ENCODE measurements at regions not wholly inside any gene's neighbourhood (a gene's known extent, or its start where the extent isn't known, plus 50 kb on each side); places are given as distances from the start of the nearest gene placed in this dataset.

DNA sequence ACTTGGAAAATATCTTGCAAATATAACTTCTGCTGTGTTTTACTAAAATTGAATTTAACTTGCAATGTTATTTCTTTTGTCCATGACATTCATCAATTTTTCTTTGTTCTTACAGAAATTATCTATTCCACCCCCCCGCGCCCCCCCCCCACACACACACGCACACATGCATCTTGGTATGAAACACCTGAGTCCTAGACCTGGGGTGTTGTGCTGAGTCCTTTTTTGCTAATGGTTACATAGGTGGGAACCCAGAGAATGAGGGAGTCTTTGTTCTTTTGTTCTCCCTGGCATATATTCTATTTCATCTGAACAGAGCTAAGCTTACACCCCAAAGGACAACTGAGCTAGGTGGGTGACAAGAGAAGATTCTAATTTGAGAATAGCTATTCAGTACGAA lies 308.9 kb downstream of the CWC27 start:
- TF ChIP-seq POLR2A (IDR thresholded peaks at IDR 0.05; ENCODE audit: control extremely low read depth in 1 of 2, low read depth in 2 of 2, low read length in 2 of 2) (peak in 1 of 2 experiments; percentile 27; a peak in 1 of 3 replicates), JUND (IDR thresholded peaks at IDR 0.05; ENCODE audit: low read length) (no peak), CEBPB (IDR thresholded peaks at IDR 0.05; ENCODE audit: low read depth, low read length) (no peak), EP300 (IDR thresholded peaks at IDR 0.05; ENCODE audit: borderline replicate concordance in 1 of 2, low read depth in 2 of 2, low read length in 2 of 2) (no peak), NRF1 (IDR thresholded peaks at IDR 0.05; ENCODE audit: low read depth, low read length) (no peak), SUZ12 (IDR thresholded peaks at IDR 0.05; ENCODE audit: low read length) (no peak), EZH2 (IDR thresholded peaks at IDR 0.05; ENCODE audit: low read depth, low read length, severe bottlenecking) (no peak), TCF12 (IDR thresholded peaks at IDR 0.05; ENCODE audit: low read depth, low read length) (no peak), CBX5 (IDR thresholded peaks at IDR 0.05; ENCODE audit: low read depth, low read length) (no peak), POLR2AphosphoS5 (IDR thresholded peaks at IDR 0.05; ENCODE audit: low read depth, low read length) (no peak), TAF1 (IDR thresholded peaks at IDR 0.05; ENCODE audit: low read depth, low read length) (no peak)
- TF ChIP-seq, protein P1, sequence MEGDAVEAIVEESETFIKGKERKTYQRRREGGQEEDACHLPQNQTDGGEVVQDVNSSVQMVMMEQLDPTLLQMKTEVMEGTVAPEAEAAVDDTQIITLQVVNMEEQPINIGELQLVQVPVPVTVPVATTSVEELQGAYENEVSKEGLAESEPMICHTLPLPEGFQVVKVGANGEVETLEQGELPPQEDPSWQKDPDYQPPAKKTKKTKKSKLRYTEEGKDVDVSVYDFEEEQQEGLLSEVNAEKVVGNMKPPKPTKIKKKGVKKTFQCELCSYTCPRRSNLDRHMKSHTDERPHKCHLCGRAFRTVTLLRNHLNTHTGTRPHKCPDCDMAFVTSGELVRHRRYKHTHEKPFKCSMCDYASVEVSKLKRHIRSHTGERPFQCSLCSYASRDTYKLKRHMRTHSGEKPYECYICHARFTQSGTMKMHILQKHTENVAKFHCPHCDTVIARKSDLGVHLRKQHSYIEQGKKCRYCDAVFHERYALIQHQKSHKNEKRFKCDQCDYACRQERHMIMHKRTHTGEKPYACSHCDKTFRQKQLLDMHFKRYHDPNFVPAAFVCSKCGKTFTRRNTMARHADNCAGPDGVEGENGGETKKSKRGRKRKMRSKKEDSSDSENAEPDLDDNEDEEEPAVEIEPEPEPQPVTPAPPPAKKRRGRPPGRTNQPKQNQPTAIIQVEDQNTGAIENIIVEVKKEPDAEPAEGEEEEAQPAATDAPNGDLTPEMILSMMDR (IDR thresholded peaks at IDR 0.05; ENCODE audit: control extremely low read depth in 1 of 3, insufficient read depth in 1 of 3, low read depth in 1 of 3, low read length in 3 of 3) = no peak
- TF ChIP-seq, protein P2, sequence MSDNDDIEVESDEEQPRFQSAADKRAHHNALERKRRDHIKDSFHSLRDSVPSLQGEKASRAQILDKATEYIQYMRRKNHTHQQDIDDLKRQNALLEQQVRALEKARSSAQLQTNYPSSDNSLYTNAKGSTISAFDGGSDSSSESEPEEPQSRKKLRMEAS (IDR thresholded peaks at IDR 0.05) = no peak

Measured in H1 (cell line).